ENCODE measurements at regions not wholly inside any gene's neighbourhood (a gene's known extent, or its start where the extent isn't known, plus 50 kb on each side); places are given as distances from the start of the nearest gene placed in this dataset.
"Not testable (repeated sequence)": the region's sequence is repeated elsewhere in the genome, so short reads cannot be mapped to it uniquely, and the experiment has no call there.

GRCh38 chr5:118088448-118088847, 899.9 kb downstream of the DTWD2 start:
- DNase-seq (no peak), ATAC-seq (replicated peaks in 1 of 2) (no peak)
- no peak overlapping the region for H3K4me3 Mint-ChIP-seq
- peaks cover 2 to 6% of the 10 kb centered on the region in 2 donors for H3K9me3 Mint-ChIP-seq
- H3K27me3 Mint-ChIP-seq (ENCODE audit: low read depth), result no peaks in the 10 kb centered on the region
- H3K4me1 Mint-ChIP-seq (ENCODE audit: low read depth), result no peaks in the 10 kb centered on the region
- H3K36me3 Mint-ChIP-seq (ENCODE audit: insufficient read depth in 2 of 2), result no peaks in the 10 kb centered on the region
- H3K27ac Mint-ChIP-seq, result no peak overlapping the region

- DNase-seq (no peak), ATAC-seq (replicated peaks in 1 of 2) (no peak)
- no peaks in the 10 kb centered on the region for H3K27me3 Mint-ChIP-seq (ENCODE audit: low read depth)
- H3K4me1 Mint-ChIP-seq (ENCODE audit: low read depth), result no peaks in the 10 kb centered on the region
- H3K36me3 Mint-ChIP-seq (ENCODE audit: insufficient read depth in 2 of 2), result no peaks in the 10 kb centered on the region
- H3K4me3 Mint-ChIP-seq, result no peak overlapping the region
- H3K9me3 Mint-ChIP-seq, result peaks cover 0 to 8% of the 10 kb centered on the region in 2 donors
- no peak overlapping the region for H3K27ac Mint-ChIP-seq
Measured at GRCh38 chr5:118076490-118076889, 911.9 kb downstream of the DTWD2 start.

- peaks cover 2 to 3% of the 10 kb centered on the region in 2 donors for H3K9me3 Mint-ChIP-seq
- H3K4me1 Mint-ChIP-seq (ENCODE audit: low read depth), result no peaks in the 10 kb centered on the region
- no peak overlapping the region for H3K4me3 Mint-ChIP-seq
- no peaks in the 10 kb centered on the region for H3K36me3 Mint-ChIP-seq (ENCODE audit: insufficient read depth in 2 of 2)
- no peak for ATAC-seq (replicated peaks in 1 of 2)
- no peak overlapping the region for H3K27ac Mint-ChIP-seq
- H3K27me3 Mint-ChIP-seq (ENCODE audit: low read depth), result no peaks in the 10 kb centered on the region
- no peak for DNase-seq
Measured at GRCh38 chr5:118070041-118070440, 918.3 kb downstream of the DTWD2 start.

GRCh38 chr5:118069452-118069851, 918.9 kb downstream of the DTWD2 start:
- H3K4me3 Mint-ChIP-seq, result no peak overlapping the region
- no peak overlapping the region for H3K27ac Mint-ChIP-seq
- DNase-seq (no peak), ATAC-seq (replicated peaks in 1 of 2) (no peak)
- H3K27me3 Mint-ChIP-seq (ENCODE audit: low read depth), result no peaks in the 10 kb centered on the region
- peaks cover 2 to 3% of the 10 kb centered on the region in 2 donors for H3K9me3 Mint-ChIP-seq
- H3K36me3 Mint-ChIP-seq (ENCODE audit: insufficient read depth in 2 of 2), result no peaks in the 10 kb centered on the region
- H3K4me1 Mint-ChIP-seq (ENCODE audit: low read depth), result no peaks in the 10 kb centered on the region

GRCh38 chr5:118068886-118069285, 919.5 kb downstream of the DTWD2 start:
- DNase-seq, result no peak
- no peak for ATAC-seq (replicated peaks in 1 of 2)
- Mint-ChIP-seq H3K4me3 (no peak overlapping the region), H3K27me3 (ENCODE audit: low read depth) (no peaks in the 10 kb centered on the region), H3K36me3 (ENCODE audit: insufficient read depth in 2 of 2) (no peaks in the 10 kb centered on the region), H3K27ac (no peak overlapping the region), H3K4me1 (ENCODE audit: low read depth) (no peaks in the 10 kb centered on the region), H3K9me3 (peaks cover 0 to 2% of the 10 kb centered on the region in 2 donors)

GRCh38 chr5:118063836-118064235, 924.5 kb downstream of the DTWD2 start:
- not testable (repeated sequence) for H3K27ac Mint-ChIP-seq; DNase-seq; H3K36me3 Mint-ChIP-seq (ENCODE audit: insufficient read depth in 2 of 2); ATAC-seq (replicated peaks in 1 of 2); H3K9me3 Mint-ChIP-seq; H3K4me1 Mint-ChIP-seq (ENCODE audit: low read depth); H3K27me3 Mint-ChIP-seq (ENCODE audit: low read depth); H3K4me3 Mint-ChIP-seq

- no peaks in the 10 kb centered on the region for H3K36me3 Mint-ChIP-seq (ENCODE audit: insufficient read depth in 2 of 2)
- H3K4me1 Mint-ChIP-seq (ENCODE audit: low read depth), result no peaks in the 10 kb centered on the region
- H3K4me3 Mint-ChIP-seq, result no peak overlapping the region
- ATAC-seq (replicated peaks in 1 of 2) (no peak), DNase-seq (no peak)
- no peak overlapping the region for H3K27ac Mint-ChIP-seq
- no peaks in the 10 kb centered on the region for H3K27me3 Mint-ChIP-seq (ENCODE audit: low read depth)
- peaks cover 0 to 4% of the 10 kb centered on the region in 2 donors for H3K9me3 Mint-ChIP-seq
Measured at GRCh38 chr5:118060833-118061232, 927.5 kb downstream of the DTWD2 start.

- H3K27ac Mint-ChIP-seq, result no peak overlapping the region
- ATAC-seq (replicated peaks in 1 of 2) (no peak), DNase-seq (no peak)
- H3K27me3 Mint-ChIP-seq (ENCODE audit: low read depth), result no peaks in the 10 kb centered on the region
- no peak overlapping the region for H3K4me3 Mint-ChIP-seq
- no peaks in the 10 kb centered on the region for H3K36me3 Mint-ChIP-seq (ENCODE audit: insufficient read depth in 2 of 2)
- no peaks in the 10 kb centered on the region for H3K4me1 Mint-ChIP-seq (ENCODE audit: low read depth)
- peaks cover 0 to 3% of the 10 kb centered on the region in 2 donors for H3K9me3 Mint-ChIP-seq
Measured at GRCh38 chr5:118052503-118052902, 935.8 kb downstream of the DTWD2 start.

GRCh38 chr5:118044169-118044568, 944.2 kb downstream of the DTWD2 start:
- Mint-ChIP-seq H3K36me3 (ENCODE audit: insufficient read depth in 2 of 2) (no peaks in the 10 kb centered on the region), H3K4me1 (ENCODE audit: low read depth) (no peaks in the 10 kb centered on the region), H3K27ac (no peak overlapping the region), H3K4me3 (no peak overlapping the region), H3K27me3 (ENCODE audit: low read depth) (no peaks in the 10 kb centered on the region), H3K9me3 (peaks cover 2 to 8% of the 10 kb centered on the region in 2 donors)
- DNase-seq, result no peak
- no peak for ATAC-seq (replicated peaks in 1 of 2)

- Mint-ChIP-seq H3K36me3 (ENCODE audit: insufficient read depth in 2 of 2) (no peaks in the 10 kb centered on the region), H3K4me3 (no peak overlapping the region), H3K9me3 (peaks cover 2 to 8% of the 10 kb centered on the region in 2 donors), H3K4me1 (ENCODE audit: low read depth) (no peaks in the 10 kb centered on the region), H3K27me3 (ENCODE audit: low read depth) (no peaks in the 10 kb centered on the region), H3K27ac (no peak overlapping the region)
- no peak for DNase-seq
- no peak for ATAC-seq (replicated peaks in 1 of 2)
Measured at GRCh38 chr5:118043531-118043930, 944.8 kb downstream of the DTWD2 start.

- Mint-ChIP-seq H3K9me3 (peaks cover 2 to 8% of the 10 kb centered on the region in 2 donors), H3K36me3 (ENCODE audit: insufficient read depth in 2 of 2) (no peaks in the 10 kb centered on the region), H3K4me1 (ENCODE audit: low read depth) (no peaks in the 10 kb centered on the region), H3K4me3 (no peak overlapping the region), H3K27me3 (ENCODE audit: low read depth) (no peaks in the 10 kb centered on the region), H3K27ac (no peak overlapping the region)
- ATAC-seq (replicated peaks in 1 of 2) (no peak), DNase-seq (no peak)
Measured at GRCh38 chr5:118042076-118042475, 946.3 kb downstream of the DTWD2 start.

GRCh38 chr5:118040496-118040895, 947.9 kb downstream of the DTWD2 start:
- H3K9me3 Mint-ChIP-seq, result peaks cover 2 to 6% of the 10 kb centered on the region in 2 donors

GRCh38 chr5:118033686-118034338, 954.5 kb downstream of the DTWD2 start:
- no peak for ATAC-seq (replicated peaks in 1 of 2)
- Mint-ChIP-seq H3K36me3 (ENCODE audit: insufficient read depth in 2 of 2) (peaks cover 0 to 1% of the 10 kb centered on the region in 2 donors), H3K4me1 (ENCODE audit: low read depth) (no peaks in the 10 kb centered on the region), H3K27ac (no peak overlapping the region), H3K27me3 (ENCODE audit: low read depth) (no peaks in the 10 kb centered on the region), H3K4me3 (no peak overlapping the region), H3K9me3 (peaks cover 8 to 9% of the 10 kb centered on the region in 2 donors)
- no peak for DNase-seq

More at GRCh38 chr5:118040496-118040895, 947.9 kb downstream of the DTWD2 start:
- no peaks in the 10 kb centered on the region for H3K4me1 Mint-ChIP-seq (ENCODE audit: low read depth)
- ATAC-seq (replicated peaks in 1 of 2) (no peak), DNase-seq (no peak)
- H3K27ac Mint-ChIP-seq, result no peak overlapping the region
- H3K4me3 Mint-ChIP-seq, result no peak overlapping the region
- no peaks in the 10 kb centered on the region for H3K27me3 Mint-ChIP-seq (ENCODE audit: low read depth)
- no peaks in the 10 kb centered on the region for H3K36me3 Mint-ChIP-seq (ENCODE audit: insufficient read depth in 2 of 2)

GRCh38 chr5:118029807-118030206, 958.5 kb downstream of the DTWD2 start:
- ATAC-seq (replicated peaks in 1 of 2), result no peak
- no peak overlapping the region for H3K4me3 Mint-ChIP-seq
- DNase-seq, result no peak
- H3K9me3 Mint-ChIP-seq, result peaks cover 10 to 12% of the 10 kb centered on the region in 2 donors
- H3K4me1 Mint-ChIP-seq (ENCODE audit: low read depth), result no peaks in the 10 kb centered on the region
- H3K36me3 Mint-ChIP-seq (ENCODE audit: insufficient read depth in 2 of 2), result peaks cover 0 to 1% of the 10 kb centered on the region in 2 donors
- no peak overlapping the region for H3K27ac Mint-ChIP-seq
- no peaks in the 10 kb centered on the region for H3K27me3 Mint-ChIP-seq (ENCODE audit: low read depth)

Data from activated T-cell treated with anti-CD3 and anti-CD28 coated beads, Interleukin-2, amount 50 U/mL, for 72 hours (primary cell).